ENCODE measurements at regions not wholly inside any gene's neighbourhood (a gene's known extent, or its start where the extent isn't known, plus 50 kb on each side); places are given as distances from the start of the nearest gene placed in this dataset.

DNA sequence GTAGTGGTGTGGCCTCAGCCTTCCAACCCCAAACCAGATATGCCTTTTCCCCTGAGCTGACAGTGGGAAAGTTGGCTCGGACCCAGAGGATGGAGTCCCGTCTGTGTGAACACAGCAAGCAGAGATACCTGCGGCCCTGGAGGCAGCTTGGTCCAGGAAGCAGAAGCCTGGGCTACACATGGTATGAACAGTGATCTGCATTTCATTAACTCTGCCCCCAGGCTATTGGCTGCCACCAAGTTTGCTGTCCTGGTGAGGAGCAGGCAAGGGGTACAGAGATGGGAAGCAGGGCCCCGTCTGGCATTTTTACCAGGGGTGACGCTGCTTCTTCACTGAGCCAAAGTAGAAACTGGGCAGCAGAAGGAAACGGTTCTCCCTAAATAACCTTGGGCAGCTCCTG is 90.0 kb downstream of the EDN3 start:
- Histone ChIP-seq H3K4me1 (ENCODE audit: insufficient read depth) (no peaks in the 10 kb centered on the region), H3K27ac (no peak overlapping the region), H3K4me3 (no peak overlapping the region), H3K36me3 (no peaks in the 10 kb centered on the region), H3K9me3 (no peaks in the 10 kb centered on the region), H3K27me3 (no peaks in the 10 kb centered on the region)
- 67 to 83% (median 69%) methylated on average over 6 of the region's 6 CpGs for WGBS, 3 donors
- TF ChIP-seq EP300 (IDR thresholded peaks at IDR 0.05), result no peak
- TF ChIP-seq POLR2A (IDR thresholded peaks at IDR 0.05), result no peak
- TF ChIP-seq, protein P1, sequence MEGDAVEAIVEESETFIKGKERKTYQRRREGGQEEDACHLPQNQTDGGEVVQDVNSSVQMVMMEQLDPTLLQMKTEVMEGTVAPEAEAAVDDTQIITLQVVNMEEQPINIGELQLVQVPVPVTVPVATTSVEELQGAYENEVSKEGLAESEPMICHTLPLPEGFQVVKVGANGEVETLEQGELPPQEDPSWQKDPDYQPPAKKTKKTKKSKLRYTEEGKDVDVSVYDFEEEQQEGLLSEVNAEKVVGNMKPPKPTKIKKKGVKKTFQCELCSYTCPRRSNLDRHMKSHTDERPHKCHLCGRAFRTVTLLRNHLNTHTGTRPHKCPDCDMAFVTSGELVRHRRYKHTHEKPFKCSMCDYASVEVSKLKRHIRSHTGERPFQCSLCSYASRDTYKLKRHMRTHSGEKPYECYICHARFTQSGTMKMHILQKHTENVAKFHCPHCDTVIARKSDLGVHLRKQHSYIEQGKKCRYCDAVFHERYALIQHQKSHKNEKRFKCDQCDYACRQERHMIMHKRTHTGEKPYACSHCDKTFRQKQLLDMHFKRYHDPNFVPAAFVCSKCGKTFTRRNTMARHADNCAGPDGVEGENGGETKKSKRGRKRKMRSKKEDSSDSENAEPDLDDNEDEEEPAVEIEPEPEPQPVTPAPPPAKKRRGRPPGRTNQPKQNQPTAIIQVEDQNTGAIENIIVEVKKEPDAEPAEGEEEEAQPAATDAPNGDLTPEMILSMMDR (IDR thresholded peaks at IDR 0.05), result no peak
- DNase-seq, result no peak
- intact Hi-C loops (cut with DNase I), result no loop called here

DNA sequence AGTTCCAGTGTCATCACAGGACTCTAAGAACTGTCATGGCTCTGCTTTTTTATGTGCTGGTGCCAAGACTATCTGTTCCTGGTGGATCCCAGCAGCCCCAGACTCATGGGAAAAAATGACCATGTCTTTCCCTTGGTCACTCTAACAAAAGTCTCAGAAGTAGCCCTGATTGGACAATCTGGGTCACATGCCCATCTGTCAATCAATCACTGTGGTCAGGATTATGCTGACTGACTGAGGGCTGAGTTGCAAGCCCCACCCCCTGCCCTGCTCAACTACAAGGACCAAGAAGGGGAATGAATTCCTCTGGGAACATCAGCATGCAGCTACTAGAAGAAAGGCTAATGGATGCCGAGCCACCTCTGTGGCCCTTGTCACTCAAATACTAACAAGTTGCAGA is 91.6 kb downstream of the EDN3 start:
- no peak overlapping the region for H3K4me3 ChIP-seq
- no peak overlapping the region for H3K27ac ChIP-seq
- no peaks in the 10 kb centered on the region for H3K4me1 ChIP-seq (ENCODE audit: insufficient read depth)
- H3K36me3 ChIP-seq, result no peaks in the 10 kb centered on the region
- H3K27me3 ChIP-seq, result no peaks in the 10 kb centered on the region
- intact Hi-C loops (cut with DNase I), result no loop called here
- H3K9me3 ChIP-seq, result no peaks in the 10 kb centered on the region
- WGBS, 3 donors, result 73 to 93% (median 85%) methylated on average over 1 of the region's 1 CpG
- TF ChIP-seq, protein P1 (IDR thresholded peaks at IDR 0.05), result no peak
- TF ChIP-seq POLR2A (IDR thresholded peaks at IDR 0.05) (no peak), EP300 (IDR thresholded peaks at IDR 0.05) (no peak)
- no peak for DNase-seq

DNA sequence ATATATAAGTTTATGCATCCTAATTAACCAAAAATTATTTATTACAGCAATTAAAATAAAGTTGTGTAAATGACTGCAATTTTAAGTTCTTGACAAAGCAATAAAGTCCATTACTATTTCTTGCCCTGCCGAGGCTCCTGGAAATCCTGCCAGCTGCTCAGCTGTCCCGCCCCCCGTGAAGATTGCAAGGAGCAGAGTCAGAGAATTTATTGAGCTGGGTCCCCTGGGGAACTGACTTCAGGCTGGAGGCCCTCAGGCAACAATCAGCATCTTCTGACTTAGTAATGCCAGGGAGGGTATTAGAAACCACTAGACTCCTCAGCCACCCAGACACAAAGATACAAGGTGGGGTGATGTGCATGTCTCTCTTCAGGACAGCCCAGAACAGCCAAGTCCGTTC is 92.3 kb downstream of the EDN3 start:
- no peaks in the 10 kb centered on the region for H3K27me3 ChIP-seq
- H3K27ac ChIP-seq, result no peak overlapping the region
- DNase-seq, result no peak
- TF ChIP-seq POLR2A (IDR thresholded peaks at IDR 0.05) (no peak), EP300 (IDR thresholded peaks at IDR 0.05) (no peak)
- TF ChIP-seq, protein P1 (IDR thresholded peaks at IDR 0.05), result no peak
- no peaks in the 10 kb centered on the region for H3K9me3 ChIP-seq
- no peak overlapping the region for H3K4me3 ChIP-seq
- no peaks in the 10 kb centered on the region for H3K4me1 ChIP-seq (ENCODE audit: insufficient read depth)
- WGBS, 3 donors, result 32 to 41% (median 34%) methylated on average over 4 of the region's 4 CpGs
- no peaks in the 10 kb centered on the region for H3K36me3 ChIP-seq
- intact Hi-C loops (cut with DNase I), result no loop called here

DNA sequence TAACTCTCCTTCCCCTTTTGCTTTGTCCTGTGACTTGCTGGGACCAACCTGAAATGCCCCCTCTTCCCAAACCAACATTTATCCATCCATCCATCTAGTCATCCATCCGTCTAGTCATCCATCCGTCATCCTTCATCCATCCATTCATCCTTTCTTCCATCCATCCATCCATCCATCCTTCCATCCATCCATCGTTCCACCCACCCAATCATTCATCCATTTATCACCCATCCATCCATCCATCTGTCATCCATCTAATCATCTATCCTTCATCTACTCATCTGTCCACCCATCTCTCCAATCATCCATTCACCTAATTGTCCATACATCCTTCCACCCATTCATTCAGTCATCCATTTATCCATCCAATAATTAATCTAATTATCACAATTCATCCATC is 92.7 kb downstream of the EDN3 start:
- Histone ChIP-seq H3K36me3 (no peaks in the 10 kb centered on the region), H3K27ac (no peak overlapping the region), H3K4me3 (no peak overlapping the region), H3K27me3 (no peaks in the 10 kb centered on the region), H3K9me3 (no peaks in the 10 kb centered on the region), H3K4me1 (ENCODE audit: insufficient read depth) (no peaks in the 10 kb centered on the region)
- DNase-seq, result no peak
- intact Hi-C loops (cut with DNase I), result no loop called here
- TF ChIP-seq EP300 (IDR thresholded peaks at IDR 0.05) (no peak), POLR2A (IDR thresholded peaks at IDR 0.05) (no peak)
- TF ChIP-seq, protein P1 (IDR thresholded peaks at IDR 0.05), result no peak
- WGBS, 3 donors, result 87 to 92% (median 89%) methylated on average over 3 of the region's 3 CpGs

DNA sequence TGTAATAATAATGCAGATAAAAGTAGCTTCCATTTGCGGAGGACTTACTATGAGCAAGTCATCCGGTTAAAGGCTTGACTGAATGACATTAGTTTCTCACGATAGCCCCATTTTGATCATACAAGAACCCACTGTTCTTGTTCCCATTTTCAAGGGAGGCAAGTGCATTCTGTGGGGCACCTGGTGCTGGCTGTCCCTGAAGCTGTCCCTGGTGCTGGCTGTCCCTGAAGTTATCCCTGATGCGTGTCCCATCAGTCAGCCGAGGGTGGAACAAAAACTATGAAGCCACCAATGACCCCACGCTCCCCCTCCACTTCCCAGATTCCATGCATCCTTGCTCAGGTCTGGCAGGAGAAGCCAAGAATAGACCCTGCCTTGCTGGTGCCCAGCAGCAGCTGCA is 95.3 kb downstream of the EDN3 start:
- no peak for TF ChIP-seq POLR2A (IDR thresholded peaks at IDR 0.05)
- TF ChIP-seq EP300 (IDR thresholded peaks at IDR 0.05), result no peak
- TF ChIP-seq, protein P1 (IDR thresholded peaks at IDR 0.05), result no peak
- no peaks in the 10 kb centered on the region for H3K9me3 ChIP-seq
- H3K27me3 ChIP-seq, result no peaks in the 10 kb centered on the region
- intact Hi-C loops (cut with DNase I), result no loop called here
- H3K4me1 ChIP-seq (ENCODE audit: insufficient read depth), result no peaks in the 10 kb centered on the region
- no peak overlapping the region for H3K4me3 ChIP-seq
- H3K27ac ChIP-seq, result no peak overlapping the region
- DNase-seq, result no peak
- no peaks in the 10 kb centered on the region for H3K36me3 ChIP-seq
- 81 to 86% (median 84%) methylated on average over 6 of the region's 6 CpGs for WGBS, 3 donors
